ENCODE measurements at regions not wholly inside any gene's neighbourhood (a gene's known extent, or its start where the extent isn't known, plus 50 kb on each side); places are given as distances from the start of the nearest gene placed in this dataset.

DNA sequence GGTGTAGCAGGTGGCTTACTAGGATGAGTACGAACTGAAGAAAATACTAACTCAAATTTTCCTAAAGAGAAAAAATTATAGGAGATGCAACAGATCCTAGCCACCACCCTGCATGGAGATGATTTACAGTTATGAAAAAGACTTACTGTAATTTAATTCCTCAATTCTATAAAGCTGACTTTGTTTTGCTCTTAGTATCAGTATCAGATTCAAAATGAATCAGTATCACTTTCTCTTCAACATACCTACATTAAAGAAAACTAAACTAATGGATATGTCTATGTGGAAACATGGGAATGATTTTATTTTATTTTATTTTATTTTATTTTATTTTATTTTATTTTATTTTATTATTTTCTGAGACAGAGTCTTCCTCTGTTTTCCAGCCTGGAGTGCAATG is 525.8 kb downstream of the NLGN4X start:
- no peak overlapping the region for H3K56ac ChIP-seq (ENCODE audit: extremely low read depth, insufficient read depth, low read length)
- H2BK120ac ChIP-seq (ENCODE audit: low read depth, low read length), result no peak overlapping the region
- CTCF ChIA-PET, result no interaction called here
- H2BK5ac ChIP-seq (ENCODE audit: low read depth, low read length, poor library complexity, severe bottlenecking), result no peak overlapping the region
- H3K18ac ChIP-seq (ENCODE audit: low read depth, low read length), result no peak overlapping the region
- POLR2A ChIA-PET (ENCODE audit: unreplicated experiment), result no interaction called here
- no peak overlapping the region for H2BK20ac ChIP-seq (ENCODE audit: low read depth, low read length)
- dilution Hi-C loops (cut with HindIII; ENCODE audit: low sequenced_read_pairs, unreplicated experiment) (no loop called here), in situ Hi-C loops (cut with MboI; ENCODE audit: low sequenced_read_pairs) (no loop called here), intact Hi-C loops (cut with micrococcal nuclease) (no loop called here)
- H3K14ac ChIP-seq (replicated peaks; ENCODE audit: low read depth, low read length), result no peak overlapping the region
- H4K5ac ChIP-seq (ENCODE audit: low read depth, low read length), result no peak overlapping the region
- H2BK15ac ChIP-seq (ENCODE audit: low read depth, low read length), result no peak overlapping the region
- no peak overlapping the region for H2AFZ ChIP-seq (replicated peaks; ENCODE audit: low read length, poor library complexity)
- no peak overlapping the region for H3K23ac ChIP-seq (ENCODE audit: low read depth, low read length)
- no peaks in the 10 kb centered on the region for H3K4me1 ChIP-seq (ENCODE audit: control insufficient read depth, insufficient read depth, low read length)
- H3K9ac ChIP-seq (ENCODE audit: low read depth, low read length), result no peak overlapping the region
- no peaks in the 10 kb centered on the region for H3K36me3 ChIP-seq (ENCODE audit: control insufficient read depth, insufficient read depth, low read length)
- no peaks in the 10 kb centered on the region for H3K79me1 ChIP-seq (ENCODE audit: low read depth in 1 of 2, low read length in 2 of 2)
- no peak overlapping the region for H3K4me3 ChIP-seq (ENCODE audit: insufficient read depth, low read depth, low read length)
- no peak overlapping the region for H3K4me2 ChIP-seq (ENCODE audit: low read depth, low read length)
- H3K27ac ChIP-seq (ENCODE audit: insufficient read depth, low read length), result no peak overlapping the region
- no peak for DNase-seq
- H4K20me1 ChIP-seq (ENCODE audit: insufficient read depth, low read length), result no peaks in the 10 kb centered on the region
- TF ChIP-seq CEBPB (IDR thresholded peaks at IDR 0.05; ENCODE audit: low read depth, low read length), result no peak
- no peak for TF ChIP-seq RAD21 (IDR thresholded peaks at IDR 0.05; ENCODE audit: low read length)
- no peak for TF ChIP-seq POLR2A (IDR thresholded peaks at IDR 0.05; ENCODE audit: low read depth, low read length)
- TF ChIP-seq BHLHE40 (IDR thresholded peaks at IDR 0.05; ENCODE audit: low read depth, low read length), result no peak
- no peak for TF ChIP-seq RFX5 (IDR thresholded peaks at IDR 0.05; ENCODE audit: low read depth, low read length)
- TF ChIP-seq SMC3 (IDR thresholded peaks at IDR 0.05; ENCODE audit: low read depth, low read length), result no peak
- no peak for TF ChIP-seq USF2 (IDR thresholded peaks at IDR 0.05; ENCODE audit: low read depth, low read length)
- TF ChIP-seq, protein P1, sequence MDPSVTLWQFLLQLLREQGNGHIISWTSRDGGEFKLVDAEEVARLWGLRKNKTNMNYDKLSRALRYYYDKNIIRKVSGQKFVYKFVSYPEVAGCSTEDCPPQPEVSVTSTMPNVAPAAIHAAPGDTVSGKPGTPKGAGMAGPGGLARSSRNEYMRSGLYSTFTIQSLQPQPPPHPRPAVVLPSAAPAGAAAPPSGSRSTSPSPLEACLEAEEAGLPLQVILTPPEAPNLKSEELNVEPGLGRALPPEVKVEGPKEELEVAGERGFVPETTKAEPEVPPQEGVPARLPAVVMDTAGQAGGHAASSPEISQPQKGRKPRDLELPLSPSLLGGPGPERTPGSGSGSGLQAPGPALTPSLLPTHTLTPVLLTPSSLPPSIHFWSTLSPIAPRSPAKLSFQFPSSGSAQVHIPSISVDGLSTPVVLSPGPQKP (IDR thresholded peaks at IDR 0.05; ENCODE audit: borderline replicate concordance, low read depth, low read length), result no peak
- no peak for TF ChIP-seq MAFK (IDR thresholded peaks at IDR 0.05; ENCODE audit: low read depth, low read length)
- TF ChIP-seq FOS (IDR thresholded peaks at IDR 0.05; ENCODE audit: low read depth, low read length), result no peak
- TF ChIP-seq, protein P2, sequence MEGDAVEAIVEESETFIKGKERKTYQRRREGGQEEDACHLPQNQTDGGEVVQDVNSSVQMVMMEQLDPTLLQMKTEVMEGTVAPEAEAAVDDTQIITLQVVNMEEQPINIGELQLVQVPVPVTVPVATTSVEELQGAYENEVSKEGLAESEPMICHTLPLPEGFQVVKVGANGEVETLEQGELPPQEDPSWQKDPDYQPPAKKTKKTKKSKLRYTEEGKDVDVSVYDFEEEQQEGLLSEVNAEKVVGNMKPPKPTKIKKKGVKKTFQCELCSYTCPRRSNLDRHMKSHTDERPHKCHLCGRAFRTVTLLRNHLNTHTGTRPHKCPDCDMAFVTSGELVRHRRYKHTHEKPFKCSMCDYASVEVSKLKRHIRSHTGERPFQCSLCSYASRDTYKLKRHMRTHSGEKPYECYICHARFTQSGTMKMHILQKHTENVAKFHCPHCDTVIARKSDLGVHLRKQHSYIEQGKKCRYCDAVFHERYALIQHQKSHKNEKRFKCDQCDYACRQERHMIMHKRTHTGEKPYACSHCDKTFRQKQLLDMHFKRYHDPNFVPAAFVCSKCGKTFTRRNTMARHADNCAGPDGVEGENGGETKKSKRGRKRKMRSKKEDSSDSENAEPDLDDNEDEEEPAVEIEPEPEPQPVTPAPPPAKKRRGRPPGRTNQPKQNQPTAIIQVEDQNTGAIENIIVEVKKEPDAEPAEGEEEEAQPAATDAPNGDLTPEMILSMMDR (conservative IDR thresholded peaks at IDR 0.05; ENCODE audit: low read depth, low read length), result no peak
- TF ChIP-seq NFE2L2 (IDR thresholded peaks at IDR 0.05; ENCODE audit: low read depth, low read length), result no peak
- TF ChIP-seq CHD1 (IDR thresholded peaks at IDR 0.05; ENCODE audit: low read depth, low read length), result no peak
- TF ChIP-seq RCOR1 (IDR thresholded peaks at IDR 0.05; ENCODE audit: insufficient replicate concordance, low read length), result no peak
- no peak overlapping the region for H3K4ac ChIP-seq (ENCODE audit: low read depth, low read length)
- no peak overlapping the region for H4K91ac ChIP-seq (ENCODE audit: insufficient read depth, low read depth, low read length)
- BruUV-seq (replicated peaks), result no TSS peak
- no peak overlapping the region for H2AK5ac ChIP-seq (ENCODE audit: low read depth, low read length)
- no peak overlapping the region for H2AK9ac ChIP-seq (replicated peaks; ENCODE audit: low read depth, low read length, poor library complexity)
- no peak for ATAC-seq (ENCODE audit: low read depth)
- no peaks in the 10 kb centered on the region for H3K9me1 ChIP-seq (ENCODE audit: insufficient read depth, low read length)
- H4K8ac ChIP-seq (ENCODE audit: low read depth in 2 of 2, low read length in 2 of 2), result no peak overlapping the region
- WGBS, 2 experiments (ENCODE audit: extremely low coverage in 2 of 2, insufficient read length in 1 of 2), result no CpG with 5 or more reads among the region's 1 CpG
- H3K9me3 ChIP-seq (ENCODE audit: control insufficient read depth, insufficient read depth, low read length), result peaks cover 8% of the 10 kb centered on the region
- no peaks in the 10 kb centered on the region for H3K27me3 ChIP-seq (ENCODE audit: control insufficient read depth, insufficient read depth, low read length)

Measured in IMR-90 (cell line).